22Rv1 (cell line): ENCODE measurements at regions not wholly inside any gene's neighbourhood (a gene's known extent, or its start where the extent isn't known, plus 50 kb on each side); places are given as distances from the start of the nearest gene placed in this dataset.

Experiments
- H3K27ac ChIP-seq: fragments of 450-650 bp; 2 replicates; pipeline ENCODE4 v1.5.1; 2017
- ZFX ChIP-seq: fragments of 450-650 bp; IDR thresholded peaks from 2 replicates; pipeline ENCODE4 v1.6.1; 2017; ENCODE audit warnings: antibody characterized with exemption, borderline replicate concordance
- TF ChIP-seq, protein P1 (sequence below): fragments of 450-650 bp; IDR thresholded peaks from 2 replicates; pipeline ENCODE4 v1.5.1; 2017; ENCODE audit warnings: mild to moderate bottlenecking

DNA sequence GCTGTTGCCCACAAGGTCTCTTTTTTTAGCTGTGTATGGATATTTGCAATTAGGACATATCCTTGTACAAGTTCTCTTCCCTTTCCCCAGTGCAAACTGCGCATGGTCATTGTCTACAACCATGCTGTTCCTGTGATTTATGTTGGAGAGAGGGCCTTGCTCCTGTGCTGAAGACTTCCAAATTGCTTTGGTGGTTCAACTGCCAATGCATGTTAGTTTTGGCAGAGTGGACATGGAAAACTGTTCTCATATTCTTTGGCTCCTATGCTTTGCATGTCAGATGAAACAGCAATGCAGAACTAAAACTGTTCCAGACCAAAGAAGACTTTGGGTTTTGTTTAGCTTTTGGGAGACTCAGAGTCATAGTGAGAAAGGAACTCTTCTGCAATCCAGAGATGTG, 148.8 kb upstream of the EDNRA start:
- no peak for TF ChIP-seq ZFX
- TF ChIP-seq, protein P1, sequence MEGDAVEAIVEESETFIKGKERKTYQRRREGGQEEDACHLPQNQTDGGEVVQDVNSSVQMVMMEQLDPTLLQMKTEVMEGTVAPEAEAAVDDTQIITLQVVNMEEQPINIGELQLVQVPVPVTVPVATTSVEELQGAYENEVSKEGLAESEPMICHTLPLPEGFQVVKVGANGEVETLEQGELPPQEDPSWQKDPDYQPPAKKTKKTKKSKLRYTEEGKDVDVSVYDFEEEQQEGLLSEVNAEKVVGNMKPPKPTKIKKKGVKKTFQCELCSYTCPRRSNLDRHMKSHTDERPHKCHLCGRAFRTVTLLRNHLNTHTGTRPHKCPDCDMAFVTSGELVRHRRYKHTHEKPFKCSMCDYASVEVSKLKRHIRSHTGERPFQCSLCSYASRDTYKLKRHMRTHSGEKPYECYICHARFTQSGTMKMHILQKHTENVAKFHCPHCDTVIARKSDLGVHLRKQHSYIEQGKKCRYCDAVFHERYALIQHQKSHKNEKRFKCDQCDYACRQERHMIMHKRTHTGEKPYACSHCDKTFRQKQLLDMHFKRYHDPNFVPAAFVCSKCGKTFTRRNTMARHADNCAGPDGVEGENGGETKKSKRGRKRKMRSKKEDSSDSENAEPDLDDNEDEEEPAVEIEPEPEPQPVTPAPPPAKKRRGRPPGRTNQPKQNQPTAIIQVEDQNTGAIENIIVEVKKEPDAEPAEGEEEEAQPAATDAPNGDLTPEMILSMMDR = no peak
- no peak overlapping the region for H3K27ac ChIP-seq

DNA sequence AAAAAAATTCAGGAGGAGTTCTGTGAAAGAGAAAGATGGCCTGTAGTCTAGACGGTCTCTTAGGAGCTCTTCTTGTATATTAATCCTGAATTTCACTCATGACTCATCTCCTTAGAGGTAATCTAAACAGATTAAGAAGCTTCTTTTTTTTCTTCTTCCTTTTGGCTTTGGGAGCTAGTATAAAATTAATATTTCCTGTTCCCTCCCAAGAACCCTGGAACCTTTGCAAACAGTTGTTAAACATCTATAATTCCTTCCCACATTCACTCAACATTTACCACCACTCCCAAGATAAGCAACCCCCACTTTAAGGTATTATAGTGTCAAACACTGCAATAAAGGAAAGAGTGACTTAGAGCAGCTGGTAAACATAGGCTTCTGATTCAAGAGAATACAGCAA, 146.4 kb upstream of the EDNRA start:
- no peak overlapping the region for H3K27ac ChIP-seq
- TF ChIP-seq, protein P1 = no peak
- no peak for TF ChIP-seq ZFX

DNA sequence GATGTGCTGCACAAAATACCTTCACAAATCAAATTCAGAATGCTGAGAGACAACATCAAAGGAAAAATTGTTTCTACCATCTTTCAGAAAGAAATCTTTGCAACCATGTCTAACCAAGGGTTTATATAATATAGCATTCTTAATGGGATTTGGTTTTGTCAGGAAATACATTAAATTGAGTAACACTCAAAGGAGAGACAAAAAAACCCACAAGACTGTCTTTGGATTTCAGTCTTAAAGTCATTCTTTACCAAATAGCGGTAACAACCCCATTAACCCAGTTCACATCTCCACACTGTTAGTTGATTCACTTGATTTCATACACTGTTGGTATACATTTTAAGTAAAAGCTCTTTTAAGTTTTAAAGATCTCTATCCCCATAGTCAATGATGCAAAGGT, 145.7 kb upstream of the EDNRA start:
- TF ChIP-seq, protein P1 = no peak
- TF ChIP-seq ZFX = no peak
- no peak overlapping the region for H3K27ac ChIP-seq

DNA sequence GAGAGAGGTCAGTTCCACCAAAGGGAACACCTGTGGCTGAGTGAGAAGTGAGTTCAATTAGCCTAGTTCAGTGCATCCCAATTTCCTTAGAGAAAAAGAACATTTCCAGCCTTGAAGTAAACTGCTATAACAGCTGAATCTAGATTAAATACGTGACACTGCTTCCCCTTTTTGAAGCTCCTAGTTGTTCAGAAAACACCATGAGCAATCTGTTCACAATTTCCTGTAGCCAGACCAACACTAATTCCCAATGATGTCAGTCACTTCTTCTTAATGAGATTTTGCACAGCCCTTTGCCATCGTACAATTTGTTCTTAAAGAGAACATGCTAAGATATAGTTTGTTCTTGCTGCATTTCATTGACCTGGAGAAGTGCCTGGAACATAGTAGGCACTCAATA, 144.6 kb upstream of the EDNRA start:
- no peak overlapping the region for H3K27ac ChIP-seq
- TF ChIP-seq ZFX = no peak
- TF ChIP-seq, protein P1 = no peak

DNA sequence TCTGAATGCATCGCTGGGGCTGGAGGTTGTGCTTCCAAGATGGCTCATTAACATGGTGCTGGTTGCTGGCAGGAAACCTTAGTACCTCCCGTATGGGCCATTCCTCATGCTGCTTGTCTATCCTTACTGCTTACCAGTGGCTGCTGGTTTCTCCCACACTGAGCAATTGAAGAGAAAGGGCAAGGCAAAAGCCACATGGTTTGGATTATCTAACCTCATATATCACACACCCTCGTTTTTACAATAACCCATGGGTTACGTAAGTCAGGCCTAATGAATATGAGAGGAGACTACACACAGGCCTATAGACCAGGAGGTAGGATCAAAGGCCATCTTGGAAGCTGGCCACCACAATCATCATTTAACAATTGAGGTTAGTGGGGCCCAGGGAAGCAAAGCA, 141.8 kb upstream of the EDNRA start:
- TF ChIP-seq, protein P1 = no peak
- TF ChIP-seq ZFX = no peak
- H3K27ac ChIP-seq = no peak overlapping the region

DNA sequence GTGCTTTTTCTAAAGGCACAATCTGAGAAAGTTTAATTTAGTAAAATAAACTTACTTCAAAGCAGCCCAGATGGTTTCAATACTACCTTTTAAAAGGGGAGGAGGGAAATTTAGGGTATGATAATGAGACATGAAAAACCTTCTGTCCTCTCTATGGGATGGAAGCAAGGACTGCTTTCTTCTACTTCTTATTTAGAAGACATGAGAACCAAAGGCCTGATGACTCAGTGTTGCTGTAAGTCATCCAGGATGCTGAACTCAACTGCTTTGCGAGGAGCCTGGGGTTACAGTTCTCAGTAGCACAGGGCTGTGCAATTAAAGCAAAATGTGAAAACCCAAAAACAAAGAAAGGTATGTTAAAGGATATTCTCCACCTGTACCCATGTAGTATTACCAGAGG, 140.8 kb upstream of the EDNRA start:
- TF ChIP-seq, protein P1 = no peak
- no peak for TF ChIP-seq ZFX
- no peak overlapping the region for H3K27ac ChIP-seq

DNA sequence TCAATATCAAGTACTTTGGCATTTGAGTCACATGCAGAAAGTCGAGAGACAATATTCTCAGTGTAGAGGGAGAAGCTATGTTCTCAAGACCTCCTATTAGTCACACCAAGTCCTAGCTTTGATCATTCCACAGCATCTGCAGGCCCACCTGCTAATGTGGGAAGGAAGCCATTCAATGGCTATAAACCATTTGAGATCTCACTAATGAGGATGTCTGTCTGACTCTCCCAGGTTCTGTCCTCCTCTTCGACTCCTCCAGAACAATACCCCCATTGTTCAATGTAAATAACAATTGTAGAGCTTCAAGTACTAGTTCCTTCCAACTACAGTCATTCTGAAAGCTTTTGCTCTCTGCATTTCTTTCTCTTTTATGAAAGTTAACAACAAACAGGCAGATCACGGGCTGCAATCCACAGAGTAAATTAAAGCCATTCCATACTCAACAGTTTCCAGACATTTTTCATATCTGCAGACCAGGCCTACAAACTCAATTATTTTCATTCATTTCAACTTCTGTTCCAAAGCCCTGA, 140.2 kb upstream of the EDNRA start:
- no peak overlapping the region for H3K27ac ChIP-seq
- no peak for TF ChIP-seq ZFX
- TF ChIP-seq, protein P1 = no peak
